ENCODE measurements at regions not wholly inside any gene's neighbourhood (a gene's known extent, or its start where the extent isn't known, plus 50 kb on each side); places are given as distances from the start of the nearest gene placed in this dataset.

DNA sequence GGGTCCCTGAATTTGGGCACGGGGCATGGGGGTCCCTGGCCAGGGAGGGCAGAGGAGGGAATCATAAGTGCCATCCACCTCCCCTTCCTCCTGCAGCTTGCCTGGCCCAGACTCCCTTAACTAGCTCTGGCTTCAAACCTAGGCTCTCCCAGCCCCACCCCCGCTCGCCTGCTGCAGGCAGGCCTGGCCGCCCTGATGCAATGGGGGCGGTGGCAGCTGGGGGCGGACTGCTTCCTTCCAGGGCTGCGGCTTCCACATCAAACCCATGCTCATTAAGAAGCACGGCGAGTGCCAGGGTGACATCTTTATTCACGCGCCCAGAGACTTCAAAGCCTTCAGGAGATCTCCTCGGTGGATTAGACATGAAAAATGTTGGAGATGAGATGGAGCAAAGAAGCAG, 123.1 kb downstream of the TPRA1 start:
- H3K4me1 ChIP-seq (ENCODE audit: control insufficient read depth in 1 of 2, insufficient read depth in 2 of 2, low read length in 2 of 2), result no peaks in the 10 kb centered on the region
- 58% methylated on average over 11 of the region's 12 CpGs for WGBS (ENCODE audit: insufficient coverage)

DNA sequence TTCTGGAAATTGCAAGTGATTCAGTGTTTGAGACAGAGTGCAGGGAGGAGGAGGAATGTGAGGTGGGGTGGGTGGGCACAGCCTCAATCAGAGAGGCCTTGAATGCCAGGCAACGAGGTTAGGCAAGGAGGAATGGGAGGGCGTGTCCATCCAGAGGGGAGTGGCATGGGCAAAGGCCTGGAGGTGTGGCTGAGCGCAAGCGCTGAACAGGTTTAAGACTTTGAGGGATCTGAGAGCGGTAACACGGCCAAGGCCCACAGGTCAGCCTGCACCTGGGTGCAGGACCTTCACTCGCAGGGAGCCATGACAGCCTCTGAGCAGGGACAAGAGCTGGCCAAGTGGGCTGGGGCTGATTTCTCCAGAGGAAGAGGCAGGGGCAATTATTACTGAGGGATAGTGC, 125.9 kb downstream of the TPRA1 start:
- no peak overlapping the region for H3K27ac ChIP-seq (ENCODE audit: low read depth in 1 of 2, low read length in 2 of 2)
- H3K4me1 ChIP-seq (ENCODE audit: control insufficient read depth in 1 of 2, insufficient read depth in 2 of 2, low read length in 2 of 2), result no peaks in the 10 kb centered on the region
- no peak overlapping the region for H3K4me2 ChIP-seq (replicated peaks; ENCODE audit: extremely low read depth, low read length, poor library complexity, severe bottlenecking)
- H4K20me1 ChIP-seq (ENCODE audit: insufficient read depth, low read length), result no peaks in the 10 kb centered on the region
- peaks cover 0 to 8% (median 4%) of the 10 kb centered on the region in 7 donors for H3K9me3 Mint-ChIP-seq
- WGBS (ENCODE audit: insufficient coverage), result 70% methylated on average over 7 of the region's 7 CpGs
- H3K27ac Mint-ChIP-seq, result no peak overlapping the region
- H2AFZ ChIP-seq (ENCODE audit: insufficient read depth, low read depth, low read length, poor library complexity, severe bottlenecking), result no peak overlapping the region
- no peak overlapping the region for H3K9ac ChIP-seq (ENCODE audit: insufficient read depth, low read length, poor library complexity, severe bottlenecking)
- TF ChIP-seq, protein P1, sequence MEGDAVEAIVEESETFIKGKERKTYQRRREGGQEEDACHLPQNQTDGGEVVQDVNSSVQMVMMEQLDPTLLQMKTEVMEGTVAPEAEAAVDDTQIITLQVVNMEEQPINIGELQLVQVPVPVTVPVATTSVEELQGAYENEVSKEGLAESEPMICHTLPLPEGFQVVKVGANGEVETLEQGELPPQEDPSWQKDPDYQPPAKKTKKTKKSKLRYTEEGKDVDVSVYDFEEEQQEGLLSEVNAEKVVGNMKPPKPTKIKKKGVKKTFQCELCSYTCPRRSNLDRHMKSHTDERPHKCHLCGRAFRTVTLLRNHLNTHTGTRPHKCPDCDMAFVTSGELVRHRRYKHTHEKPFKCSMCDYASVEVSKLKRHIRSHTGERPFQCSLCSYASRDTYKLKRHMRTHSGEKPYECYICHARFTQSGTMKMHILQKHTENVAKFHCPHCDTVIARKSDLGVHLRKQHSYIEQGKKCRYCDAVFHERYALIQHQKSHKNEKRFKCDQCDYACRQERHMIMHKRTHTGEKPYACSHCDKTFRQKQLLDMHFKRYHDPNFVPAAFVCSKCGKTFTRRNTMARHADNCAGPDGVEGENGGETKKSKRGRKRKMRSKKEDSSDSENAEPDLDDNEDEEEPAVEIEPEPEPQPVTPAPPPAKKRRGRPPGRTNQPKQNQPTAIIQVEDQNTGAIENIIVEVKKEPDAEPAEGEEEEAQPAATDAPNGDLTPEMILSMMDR (IDR thresholded peaks at IDR 0.05), result no peak
- no peaks in the 10 kb centered on the region for H3K36me3 ChIP-seq (replicated peaks in 1 of 2; ENCODE audit: control insufficient read depth in 1 of 2, insufficient read depth in 2 of 2, low read length in 2 of 2)
- no peak overlapping the region for H3K4me3 ChIP-seq (replicated peaks in 1 of 3; ENCODE audit: low read depth in 2 of 3, low read length in 3 of 3)
- no peaks in the 10 kb centered on the region for H3K4me1 Mint-ChIP-seq
- no peaks in the 10 kb centered on the region for H3K9me3 ChIP-seq (replicated peaks in 1 of 2; ENCODE audit: control insufficient read depth in 1 of 2, insufficient read depth in 1 of 2, low read length in 2 of 2)
- DNase-seq, result no peak
- H3K4me3 Mint-ChIP-seq, result no peak overlapping the region
- intact Hi-C loops (cut with micrococcal nuclease), result no loop called here
- no peaks in the 10 kb centered on the region for H3K36me3 Mint-ChIP-seq
- peaks cover 0 to under 1% of the 10 kb centered on the region in 2 donors for H3K27me3 ChIP-seq (ENCODE audit: control insufficient read depth in 2 of 2, insufficient read depth in 2 of 2, low read length in 2 of 2)
- no peaks in the 10 kb centered on the region for H3K79me2 ChIP-seq (ENCODE audit: insufficient read depth, low read length)
- peaks cover 3 to 15% (median 6%) of the 10 kb centered on the region in 3 donors for H3K27me3 Mint-ChIP-seq (ENCODE audit: low read depth in 3 of 3)

More for the DNA sequence above, 123.1 kb downstream of the TPRA1 start:
- no peaks in the 10 kb centered on the region for H3K4me1 Mint-ChIP-seq
- H3K36me3 Mint-ChIP-seq, result no peaks in the 10 kb centered on the region
- Histone ChIP-seq H3K9me3 (replicated peaks in 1 of 2; ENCODE audit: control insufficient read depth in 1 of 2, insufficient read depth in 1 of 2, low read length in 2 of 2) (no peaks in the 10 kb centered on the region), H3K4me2 (replicated peaks; ENCODE audit: extremely low read depth, low read length, poor library complexity, severe bottlenecking) (no peak overlapping the region), H3K27ac (ENCODE audit: low read depth in 1 of 2, low read length in 2 of 2) (no peak overlapping the region), H3K27me3 (ENCODE audit: control insufficient read depth in 2 of 2, insufficient read depth in 2 of 2, low read length in 2 of 2) (no peaks in the 10 kb centered on the region), H4K20me1 (ENCODE audit: insufficient read depth, low read length) (no peaks in the 10 kb centered on the region), H3K36me3 (replicated peaks in 1 of 2; ENCODE audit: control insufficient read depth in 1 of 2, insufficient read depth in 2 of 2, low read length in 2 of 2) (no peaks in the 10 kb centered on the region), H3K79me2 (ENCODE audit: insufficient read depth, low read length) (no peaks in the 10 kb centered on the region), H3K9ac (ENCODE audit: insufficient read depth, low read length, poor library complexity, severe bottlenecking) (no peak overlapping the region), H2AFZ (ENCODE audit: insufficient read depth, low read depth, low read length, poor library complexity, severe bottlenecking) (no peak overlapping the region), H3K4me3 (replicated peaks in 1 of 3; ENCODE audit: low read depth in 2 of 3, low read length in 3 of 3) (no peak overlapping the region)
- intact Hi-C loops (cut with micrococcal nuclease), result no loop called here
- DNase-seq, result no peak
- H3K27me3 Mint-ChIP-seq (ENCODE audit: low read depth in 3 of 3), result peaks cover 3 to 11% (median 5%) of the 10 kb centered on the region in 3 donors
- TF ChIP-seq, protein P1 (IDR thresholded peaks at IDR 0.05), result no peak
- H3K9me3 Mint-ChIP-seq, result peaks cover 0 to 8% (median 5%) of the 10 kb centered on the region in 7 donors
- no peak overlapping the region for H3K4me3 Mint-ChIP-seq
- H3K27ac Mint-ChIP-seq, result no peak overlapping the region
